ENCODE measurements at regions not wholly inside any gene's neighbourhood (a gene's known extent, or its start where the extent isn't known, plus 50 kb on each side); places are given as distances from the start of the nearest gene placed in this dataset.
"Not testable (repeated sequence)": the region's sequence is repeated elsewhere in the genome, so short reads cannot be mapped to it uniquely, and the experiment has no call there.

DNA sequence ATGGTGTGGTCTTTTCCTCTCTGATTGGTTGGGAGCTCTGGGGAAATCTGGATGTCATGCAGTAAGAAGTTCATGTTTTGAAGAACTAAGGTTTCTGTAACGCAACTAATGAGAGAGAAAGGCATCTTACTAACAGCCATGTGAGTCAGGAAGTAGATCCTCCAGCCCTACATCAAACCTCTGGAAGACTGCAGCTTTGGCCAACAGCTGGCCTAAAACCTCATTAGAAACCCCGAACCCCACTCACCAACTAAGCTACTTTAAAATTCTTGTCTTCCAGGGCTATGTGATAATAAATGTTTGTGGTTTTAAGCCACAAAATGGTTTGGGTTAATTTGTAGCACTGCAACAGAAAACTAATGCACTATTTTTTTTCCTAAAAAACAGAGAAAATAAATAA lies 549.0 kb upstream of the GRID2 start:
- H3K4me1 Mint-ChIP-seq (ENCODE audit: low read depth, unreplicated experiment) = peaks cover 8% of the 10 kb centered on the region
- no peaks in the 10 kb centered on the region for H3K36me3 Mint-ChIP-seq (ENCODE audit: insufficient read depth, unreplicated experiment)
- H3K27ac Mint-ChIP-seq (ENCODE audit: unreplicated experiment) = no peak overlapping the region
- DNase-seq = no peak
- TF ChIP-seq CTCF (IDR thresholded peaks at IDR 0.05; ENCODE audit: unreplicated experiment) = no peak
- no peaks in the 10 kb centered on the region for H3K27me3 Mint-ChIP-seq (ENCODE audit: unreplicated experiment)
- CTCF ChIA-PET = no interaction called here
- no TSS peak for BruUV-seq (replicated peaks)
- no peaks in the 10 kb centered on the region for H3K9me3 Mint-ChIP-seq (ENCODE audit: low read depth, unreplicated experiment)
- intact Hi-C loops (cut with micrococcal nuclease; ENCODE audit: unreplicated experiment) = no loop called here
- H3K4me3 Mint-ChIP-seq (ENCODE audit: low read depth, unreplicated experiment) = no peak overlapping the region

DNA sequence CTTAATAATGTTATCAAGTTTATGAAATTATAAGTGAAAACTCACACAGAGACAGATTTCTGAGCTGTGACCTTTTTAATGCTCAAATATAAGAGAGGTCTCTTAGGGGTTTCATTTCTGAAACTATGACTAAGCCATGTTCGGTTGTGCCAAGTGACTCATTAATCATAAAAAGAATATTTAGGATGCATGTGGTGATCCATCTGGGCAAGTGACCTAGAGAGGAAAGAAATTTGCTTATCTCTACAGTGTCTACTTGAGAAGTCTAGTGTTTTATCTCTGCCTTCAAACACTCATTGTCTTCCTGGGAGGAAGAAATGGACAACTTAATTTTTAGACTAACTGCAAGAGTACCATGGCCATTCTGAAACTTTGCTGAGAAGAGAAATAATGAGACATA lies 545.3 kb upstream of the GRID2 start:
- intact Hi-C loops (cut with micrococcal nuclease; ENCODE audit: unreplicated experiment) = no loop called here
- no peaks in the 10 kb centered on the region for H3K27me3 Mint-ChIP-seq (ENCODE audit: unreplicated experiment)
- no peak for DNase-seq
- H3K36me3 Mint-ChIP-seq (ENCODE audit: insufficient read depth, unreplicated experiment) = no peaks in the 10 kb centered on the region
- H3K4me1 Mint-ChIP-seq (ENCODE audit: low read depth, unreplicated experiment) = peaks cover 8% of the 10 kb centered on the region
- CTCF ChIA-PET = no interaction called here
- no TSS peak for BruUV-seq (replicated peaks)
- no peak for TF ChIP-seq CTCF (IDR thresholded peaks at IDR 0.05; ENCODE audit: unreplicated experiment)
- H3K9me3 Mint-ChIP-seq (ENCODE audit: low read depth, unreplicated experiment) = no peaks in the 10 kb centered on the region
- H3K4me3 Mint-ChIP-seq (ENCODE audit: low read depth, unreplicated experiment) = no peak overlapping the region
- H3K27ac Mint-ChIP-seq (ENCODE audit: unreplicated experiment) = no peak overlapping the region

DNA sequence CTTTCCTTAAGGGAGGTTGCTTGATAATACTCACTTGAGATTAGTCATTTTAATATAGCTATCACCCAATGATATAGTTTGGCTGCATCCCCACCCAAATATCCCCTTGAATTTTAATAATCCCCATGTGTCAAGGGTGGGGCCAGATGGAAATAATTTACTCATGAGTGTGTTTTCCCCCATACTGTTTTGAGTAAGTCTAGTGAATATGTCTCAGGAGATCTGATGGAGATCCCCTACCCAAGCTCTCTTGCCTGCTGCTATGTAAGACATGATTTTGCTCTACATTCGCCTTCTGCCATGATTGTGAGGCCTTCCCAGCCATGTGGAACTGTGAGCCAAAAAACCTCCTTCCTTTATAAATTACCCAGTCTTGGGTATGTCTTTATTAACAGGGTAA lies 539.7 kb upstream of the GRID2 start:
- DNase-seq = no peak
- CTCF ChIA-PET = no interaction called here
- no peaks in the 10 kb centered on the region for H3K36me3 Mint-ChIP-seq (ENCODE audit: insufficient read depth, unreplicated experiment)
- no peaks in the 10 kb centered on the region for H3K27me3 Mint-ChIP-seq (ENCODE audit: unreplicated experiment)
- BruUV-seq (replicated peaks) = no TSS peak
- no peak for TF ChIP-seq CTCF (IDR thresholded peaks at IDR 0.05; ENCODE audit: unreplicated experiment)
- H3K27ac Mint-ChIP-seq (ENCODE audit: unreplicated experiment) = no peak overlapping the region
- no peaks in the 10 kb centered on the region for H3K4me1 Mint-ChIP-seq (ENCODE audit: low read depth, unreplicated experiment)
- no peak overlapping the region for H3K4me3 Mint-ChIP-seq (ENCODE audit: low read depth, unreplicated experiment)
- no peaks in the 10 kb centered on the region for H3K9me3 Mint-ChIP-seq (ENCODE audit: low read depth, unreplicated experiment)
- intact Hi-C loops (cut with micrococcal nuclease; ENCODE audit: unreplicated experiment) = no loop called here

- CTCF ChIA-PET = no interaction called here
- Mint-ChIP-seq H3K36me3 (ENCODE audit: insufficient read depth, unreplicated experiment) (no peaks in the 10 kb centered on the region), H3K27me3 (ENCODE audit: unreplicated experiment) (no peaks in the 10 kb centered on the region), H3K9me3 (ENCODE audit: low read depth, unreplicated experiment) (peaks cover 13% of the 10 kb centered on the region), H3K4me3 (ENCODE audit: low read depth, unreplicated experiment) (no peak overlapping the region), H3K27ac (ENCODE audit: unreplicated experiment) (no peak overlapping the region), H3K4me1 (ENCODE audit: low read depth, unreplicated experiment) (no peaks in the 10 kb centered on the region)
- BruUV-seq (replicated peaks) = no TSS peak
- no peak for TF ChIP-seq CTCF (IDR thresholded peaks at IDR 0.05; ENCODE audit: unreplicated experiment)
- DNase-seq = no peak
- intact Hi-C loops (cut with micrococcal nuclease; ENCODE audit: unreplicated experiment) = no loop called here
These were observed 533.9 kb upstream of the GRID2 start for GRCh38 chr4:91769912-91770311.

GRCh38 chr4:91791631-91792030 lies 512.1 kb upstream of the GRID2 start:
- BruUV-seq (replicated peaks); CTCF ChIA-PET; H3K36me3 Mint-ChIP-seq (ENCODE audit: insufficient read depth, unreplicated experiment); H3K9me3 Mint-ChIP-seq (ENCODE audit: low read depth, unreplicated experiment); intact Hi-C loops (cut with micrococcal nuclease; ENCODE audit: unreplicated experiment); H3K27ac Mint-ChIP-seq (ENCODE audit: unreplicated experiment); H3K27me3 Mint-ChIP-seq (ENCODE audit: unreplicated experiment); H3K4me1 Mint-ChIP-seq (ENCODE audit: low read depth, unreplicated experiment): not testable (repeated sequence)
- peak overlapping the region; percentile 76 for H3K4me3 Mint-ChIP-seq (ENCODE audit: low read depth, unreplicated experiment)
- DNase-seq = peak; percentile 2

Measured in Calu3 (cell line).